HG03135 (cell line): ENCODE measurements at regions not wholly inside any gene's neighbourhood (a gene's known extent, or its start where the extent isn't known, plus 50 kb on each side); places are given as distances from the start of the nearest gene placed in this dataset.

Source experiments
- ATAC-seq: cut with Tn5 transposase; IDR thresholded peaks from one replicate; pipeline ENCODE4 v1.9.1; 2021; ENCODE audit warnings: mild to moderate bottlenecking, moderate library complexity; ENCODE audit not compliant: unreplicated experiment

GRCh38 chr17:33511670-33512069, 218.6 kb upstream of the ASIC2 start:
- ATAC-seq: no peak

GRCh38 chr17:33512113-33512512, 219.0 kb upstream of the ASIC2 start:
- ATAC-seq: no peak

- no peak for ATAC-seq
Measured at GRCh38 chr17:33513769-33514168, 220.7 kb upstream of the ASIC2 start.

GRCh38 chr17:33514369-33514768, 221.3 kb upstream of the ASIC2 start:
- no peak for ATAC-seq

GRCh38 chr17:33515974-33516373, 222.9 kb upstream of the ASIC2 start:
- no peak for ATAC-seq

GRCh38 chr17:33516645-33517044, 223.6 kb upstream of the ASIC2 start:
- no peak for ATAC-seq

GRCh38 chr17:33517746-33518145, 224.7 kb upstream of the ASIC2 start:
- no peak for ATAC-seq

GRCh38 chr17:33519692-33520091, 226.6 kb upstream of the ASIC2 start:
- no peak for ATAC-seq

- no peak for ATAC-seq
Measured at GRCh38 chr17:33520426-33521330, 227.6 kb upstream of the ASIC2 start.

GRCh38 chr17:33521784-33522183, 228.7 kb upstream of the ASIC2 start:
- ATAC-seq: no peak

GRCh38 chr17:33522623-33523022, 229.5 kb upstream of the ASIC2 start:
- ATAC-seq: no peak

- no peak for ATAC-seq
Measured at GRCh38 chr17:33523577-33523981, 230.5 kb upstream of the ASIC2 start.

- ATAC-seq: no peak
Measured at GRCh38 chr17:33525186-33525585, 232.1 kb upstream of the ASIC2 start.

- ATAC-seq: no peak
Measured at GRCh38 chr17:33526717-33527116, 233.6 kb upstream of the ASIC2 start.

- ATAC-seq: no peak
Measured at GRCh38 chr17:33527290-33527689, 234.2 kb upstream of the ASIC2 start.

- no peak for ATAC-seq
Measured at GRCh38 chr17:33528846-33529245, 235.8 kb upstream of the ASIC2 start.

GRCh38 chr17:33529816-33530215, 236.7 kb upstream of the ASIC2 start:
- ATAC-seq: no peak

- no peak for ATAC-seq
Measured at GRCh38 chr17:33531311-33531710, 238.2 kb upstream of the ASIC2 start.

- ATAC-seq: no peak
Measured at GRCh38 chr17:33534087-33534486, 241.0 kb upstream of the ASIC2 start.

GRCh38 chr17:33545124-33545523, 252.0 kb upstream of the ASIC2 start:
- ATAC-seq: no peak

GRCh38 chr17:33550261-33550660, 257.2 kb upstream of the ASIC2 start:
- ATAC-seq: no peak

- ATAC-seq: no peak
Measured at GRCh38 chr17:33551075-33551474, 258.0 kb upstream of the ASIC2 start.

GRCh38 chr17:33551911-33552310, 258.8 kb upstream of the ASIC2 start:
- ATAC-seq: no peak
